COLO829 (cell line): ENCODE measurements at regions not wholly inside any gene's neighbourhood (a gene's known extent, or its start where the extent isn't known, plus 50 kb on each side); places are given as distances from the start of the nearest gene placed in this dataset.

Experiments used
- DNase-seq: peaks from one replicate; pipeline ENCODE4 v3.0.0; 2012; ENCODE audit warnings: low spot score

GRCh38 chr9:82153032-82153431 is 164.5 kb downstream of the SPATA31D1 start:
- DNase-seq, result no peak

GRCh38 chr9:82154573-82154972 is 166.0 kb downstream of the SPATA31D1 start:
- DNase-seq, result no peak

GRCh38 chr9:82161876-82162275 is 173.3 kb downstream of the SPATA31D1 start:
- DNase-seq, result no peak

- DNase-seq, result no peak
Measured at GRCh38 chr9:82164159-82164558, 175.6 kb downstream of the SPATA31D1 start.

- no peak for DNase-seq
Measured at GRCh38 chr9:82167296-82167695, 178.7 kb downstream of the SPATA31D1 start.

- DNase-seq, result no peak
Measured at GRCh38 chr9:82168585-82168984, 180.0 kb downstream of the SPATA31D1 start.

- no peak for DNase-seq
Measured at GRCh38 chr9:82170866-82171265, 182.3 kb downstream of the SPATA31D1 start.

- no peak for DNase-seq
Measured at GRCh38 chr9:82171271-82171670, 182.7 kb downstream of the SPATA31D1 start.

- DNase-seq, result no peak
Measured at GRCh38 chr9:82180711-82181110, 192.1 kb downstream of the SPATA31D1 start.

- DNase-seq, result no peak
Measured at GRCh38 chr9:82183181-82183860, 194.7 kb downstream of the SPATA31D1 start.

GRCh38 chr9:82184524-82184923 is 196.0 kb downstream of the SPATA31D1 start:
- no peak for DNase-seq

- DNase-seq, result peak; percentile 9
Measured at GRCh38 chr9:82188817-82189216, 200.2 kb downstream of the SPATA31D1 start.

- DNase-seq, result no peak
Measured at GRCh38 chr9:82191082-82191770, 202.7 kb downstream of the SPATA31D1 start.

GRCh38 chr9:82192211-82192610 is 203.6 kb downstream of the SPATA31D1 start:
- DNase-seq, result no peak

- no peak for DNase-seq
Measured at GRCh38 chr9:82196622-82197441, 208.3 kb downstream of the SPATA31D1 start.

GRCh38 chr9:82201196-82201595 is 212.6 kb downstream of the SPATA31D1 start:
- no peak for DNase-seq

- no peak for DNase-seq
Measured at GRCh38 chr9:82202808-82203207, 214.2 kb downstream of the SPATA31D1 start.

- no peak for DNase-seq
Measured at GRCh38 chr9:82206490-82206889, 217.9 kb downstream of the SPATA31D1 start.

- no peak for DNase-seq
Measured at GRCh38 chr9:82206946-82207345, 218.4 kb downstream of the SPATA31D1 start.

- DNase-seq, result no peak
Measured at GRCh38 chr9:82208741-82209450, 220.3 kb downstream of the SPATA31D1 start.

- DNase-seq, result no peak
Measured at GRCh38 chr9:82209797-82210470, 221.4 kb downstream of the SPATA31D1 start.

GRCh38 chr9:82212885-82213284 is 224.3 kb downstream of the SPATA31D1 start:
- no peak for DNase-seq
